ENCODE measurements at regions not wholly inside any gene's neighbourhood (a gene's known extent, or its start where the extent isn't known, plus 50 kb on each side); places are given as distances from the start of the nearest gene placed in this dataset.

- DNase-seq (ENCODE audit: low read depth in 4 of 4, low spot score in 2 of 4): no peak
Measured at GRCh38 chr5:27734838-27735237, 696.5 kb upstream of the CDH9 start.

DNA sequence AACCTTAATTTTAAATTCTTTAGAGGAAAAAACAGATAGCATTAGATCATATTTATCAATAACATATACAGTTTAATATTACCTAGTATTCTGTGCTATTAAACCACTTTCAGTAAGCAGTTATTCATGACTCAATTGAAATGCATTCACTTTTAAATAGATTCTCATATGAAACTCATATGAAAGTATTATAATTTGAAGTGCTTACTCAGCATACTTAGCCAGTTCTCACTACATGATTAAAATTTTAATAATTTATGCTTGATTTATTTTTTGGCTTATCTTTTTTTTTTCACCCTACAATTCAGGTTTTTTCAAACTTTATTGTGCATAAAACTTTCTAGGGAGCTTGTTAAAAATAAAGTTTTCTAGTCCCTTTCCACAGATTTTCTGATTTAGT is 694.9 kb upstream of the CDH9 start:
- no peak for DNase-seq (ENCODE audit: low read depth in 4 of 4, low spot score in 2 of 4)

- DNase-seq (ENCODE audit: low read depth in 4 of 4, low spot score in 2 of 4): no peak
Measured at GRCh38 chr5:27727254-27727653, 688.9 kb upstream of the CDH9 start.

DNA sequence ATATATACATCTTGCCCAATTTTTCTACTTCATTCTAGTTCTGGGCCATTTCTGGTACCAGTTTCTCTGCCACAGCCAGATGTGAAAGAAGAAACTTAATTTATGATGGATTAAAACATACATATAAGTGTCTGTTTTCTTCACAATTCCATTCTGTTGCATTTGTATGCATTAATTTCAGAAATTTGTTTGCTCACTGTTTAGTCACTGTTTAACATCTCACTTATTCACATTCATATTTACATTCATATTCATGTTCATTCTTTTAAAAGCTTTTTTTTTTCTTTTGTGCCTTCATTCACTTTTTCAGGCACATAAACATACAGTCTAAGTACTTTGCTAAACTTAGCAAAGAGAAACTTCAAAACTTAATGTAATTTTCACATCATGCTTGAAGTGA is 684.0 kb upstream of the CDH9 start:
- DNase-seq (ENCODE audit: low read depth in 4 of 4, low spot score in 2 of 4): no peak

DNA sequence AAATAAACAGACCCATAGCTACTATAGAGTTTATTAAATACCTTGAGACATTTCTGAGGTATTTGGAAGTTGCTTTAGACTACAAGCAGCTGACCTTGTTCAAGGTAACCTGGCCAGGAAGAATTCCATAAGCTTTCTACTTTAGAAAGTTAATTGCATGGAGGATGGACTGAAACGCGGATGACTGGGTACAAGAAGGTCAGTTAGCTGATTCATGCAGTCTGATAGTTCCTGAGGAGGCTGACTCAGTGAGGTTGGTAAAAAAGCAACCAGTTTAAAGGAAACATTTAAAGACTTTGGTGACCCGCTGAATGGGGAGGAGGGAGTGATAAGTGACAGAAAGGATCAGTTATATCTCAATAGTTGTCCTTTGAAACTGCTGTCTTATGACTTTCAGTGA is 670.1 kb upstream of the CDH9 start:
- no peak for DNase-seq (ENCODE audit: low read depth in 4 of 4, low spot score in 2 of 4)

DNA sequence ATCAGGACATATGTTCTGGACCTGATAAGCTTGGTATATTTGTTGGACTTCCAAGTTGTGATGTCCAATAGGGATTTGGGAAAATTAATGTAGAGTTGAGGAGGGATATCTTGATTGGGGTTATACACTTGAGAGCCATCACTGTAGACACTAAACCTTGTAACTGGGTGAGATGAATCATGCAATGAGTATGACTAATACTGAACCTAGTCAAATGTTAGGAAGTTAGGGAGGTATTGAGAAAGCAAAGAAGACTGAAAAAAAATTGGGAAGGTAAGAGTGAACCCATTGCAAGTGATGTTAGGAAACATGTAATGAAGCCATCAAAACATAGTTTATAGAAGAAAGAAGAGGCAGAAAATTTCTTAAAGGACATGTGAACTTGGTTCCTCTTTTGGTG is 668.4 kb upstream of the CDH9 start:
- no peak for DNase-seq (ENCODE audit: low read depth in 4 of 4, low spot score in 2 of 4)

DNA sequence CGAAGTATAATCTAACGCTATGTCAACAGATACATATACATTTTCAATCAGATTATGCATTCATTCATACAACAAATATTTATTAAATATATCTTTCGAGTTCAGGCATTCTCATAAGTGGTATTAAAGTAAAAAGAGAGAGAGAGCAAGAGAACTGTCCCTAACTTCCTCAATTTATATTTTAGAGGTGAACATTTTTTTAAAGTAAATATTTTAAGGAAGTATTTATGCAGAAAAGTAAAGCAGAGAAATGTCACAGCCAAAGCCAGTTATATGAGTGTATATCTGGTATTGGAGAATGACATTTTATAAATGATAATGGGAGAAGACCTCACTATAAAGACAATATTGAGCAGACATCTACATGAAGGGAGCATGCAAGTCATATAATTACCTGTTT is 667.3 kb upstream of the CDH9 start:
- no peak for DNase-seq (ENCODE audit: low read depth in 4 of 4, low spot score in 2 of 4)

- DNase-seq (ENCODE audit: low read depth in 4 of 4, low spot score in 2 of 4): no peak
Measured at GRCh38 chr5:27701931-27702903, 663.8 kb upstream of the CDH9 start.

DNA sequence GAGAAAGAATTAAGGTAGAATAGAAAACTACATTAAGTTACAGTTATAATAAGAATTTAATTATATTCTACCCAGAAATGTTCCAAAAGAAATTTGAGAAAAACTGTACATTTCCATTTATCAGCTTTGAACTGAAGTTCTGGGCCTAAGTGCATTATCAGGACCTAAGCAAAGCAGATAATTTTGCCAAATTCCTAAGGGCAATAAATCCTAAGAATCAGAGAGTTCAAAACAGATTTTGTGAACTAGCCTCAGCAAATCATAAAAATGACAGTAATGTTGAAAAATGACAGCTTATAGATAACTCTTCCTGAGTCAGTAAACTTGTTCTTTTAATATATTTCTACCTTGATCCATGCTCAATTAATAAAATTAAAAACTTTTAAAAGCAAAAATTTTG is 662.1 kb upstream of the CDH9 start:
- no peak for DNase-seq (ENCODE audit: low read depth in 4 of 4, low spot score in 2 of 4)

- no peak for DNase-seq (ENCODE audit: low read depth in 4 of 4, low spot score in 2 of 4)
Measured at GRCh38 chr5:27682600-27682999, 644.2 kb upstream of the CDH9 start.

GRCh38 chr5:27652505-27652904 is 614.1 kb upstream of the CDH9 start:
- no peak for DNase-seq (ENCODE audit: low read depth in 4 of 4, low spot score in 2 of 4)

DNA sequence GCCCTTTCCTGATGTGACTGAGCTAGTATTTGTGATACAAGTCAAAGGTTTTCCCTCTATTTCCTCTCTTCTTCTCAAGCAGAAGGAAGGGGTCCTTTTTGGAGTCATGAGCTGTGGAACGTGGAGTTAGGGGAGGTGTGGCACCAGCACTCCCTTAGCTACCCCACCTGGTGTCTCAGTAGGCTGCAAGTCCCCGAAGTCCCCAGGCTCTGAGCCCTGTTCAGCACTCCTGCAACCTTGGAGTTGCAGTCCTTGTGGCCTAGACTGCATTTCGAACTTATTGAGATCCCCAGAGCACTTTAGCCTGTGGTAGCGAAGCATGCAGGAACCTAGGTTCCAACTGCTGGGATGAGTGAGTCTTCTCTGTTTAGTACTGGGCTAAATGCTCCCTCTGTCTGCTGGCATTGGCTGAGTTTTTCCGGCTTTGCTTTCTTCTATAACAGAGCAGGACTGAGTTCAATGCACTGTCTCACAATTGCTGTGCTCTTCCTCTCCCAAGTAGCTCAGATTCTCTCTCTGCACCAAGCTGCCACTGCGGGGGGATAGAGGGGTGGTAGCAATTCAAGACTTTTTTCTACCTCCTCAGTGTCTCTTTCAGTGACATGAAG is 600.7 kb upstream of the CDH9 start:
- DNase-seq (ENCODE audit: low read depth in 4 of 4, low spot score in 2 of 4): no peak

- DNase-seq (ENCODE audit: low read depth in 4 of 4, low spot score in 2 of 4): no peak
Measured at GRCh38 chr5:27619982-27620381, 581.6 kb upstream of the CDH9 start.

- no peak for DNase-seq (ENCODE audit: low read depth in 4 of 4, low spot score in 2 of 4)
Measured at GRCh38 chr5:27612161-27612560, 573.8 kb upstream of the CDH9 start.

DNA sequence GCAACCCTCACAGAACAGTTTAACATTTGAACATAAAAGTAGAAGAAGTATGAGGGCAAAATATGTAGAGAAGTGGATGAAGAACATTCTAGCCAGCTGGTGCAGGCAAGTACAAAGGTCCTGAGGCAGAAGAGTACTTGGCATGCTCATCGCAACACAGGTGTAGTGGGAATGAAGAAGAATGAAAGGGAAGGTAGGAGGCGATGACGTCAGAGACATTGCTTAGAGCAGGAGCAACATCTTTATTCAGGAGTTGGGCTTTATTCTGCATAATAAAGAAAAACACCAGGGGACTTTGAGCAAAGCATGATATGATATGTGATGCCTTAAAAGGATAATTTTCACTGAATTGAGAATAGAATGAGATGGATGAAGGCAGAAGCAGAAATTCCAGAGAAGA is 570.6 kb upstream of the CDH9 start:
- no peak for DNase-seq (ENCODE audit: low read depth in 4 of 4, low spot score in 2 of 4)

- no peak for DNase-seq (ENCODE audit: low read depth in 4 of 4, low spot score in 2 of 4)
Measured at GRCh38 chr5:27598576-27598975, 560.2 kb upstream of the CDH9 start.

DNA sequence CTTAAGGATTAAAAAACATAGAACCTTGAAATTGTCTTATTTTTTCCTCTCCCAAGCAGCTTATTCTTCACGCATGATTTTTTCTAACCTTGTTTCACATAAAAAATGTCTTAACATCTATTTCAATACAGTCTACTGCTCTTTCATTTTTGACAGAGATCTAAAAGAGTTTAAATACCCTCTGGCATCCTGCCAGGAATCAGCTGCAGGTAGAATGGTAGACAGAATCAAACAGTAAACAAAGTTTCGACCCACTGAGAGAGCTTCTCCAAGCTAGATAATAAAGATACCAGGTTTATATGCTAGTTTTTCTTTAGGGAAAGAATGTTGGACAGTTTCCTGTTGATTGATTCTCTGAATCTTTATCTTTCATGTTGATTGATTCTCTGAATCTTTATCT is 555.8 kb upstream of the CDH9 start:
- no peak for DNase-seq (ENCODE audit: low read depth in 4 of 4, low spot score in 2 of 4)

- DNase-seq (ENCODE audit: low read depth in 4 of 4, low spot score in 2 of 4): peak in 1 of 4 donors; percentile 6
Measured at GRCh38 chr5:27592231-27592630, 553.8 kb upstream of the CDH9 start.

- no peak for DNase-seq (ENCODE audit: low read depth in 4 of 4, low spot score in 2 of 4)
Measured at GRCh38 chr5:27590503-27590902, 552.1 kb upstream of the CDH9 start.

DNA sequence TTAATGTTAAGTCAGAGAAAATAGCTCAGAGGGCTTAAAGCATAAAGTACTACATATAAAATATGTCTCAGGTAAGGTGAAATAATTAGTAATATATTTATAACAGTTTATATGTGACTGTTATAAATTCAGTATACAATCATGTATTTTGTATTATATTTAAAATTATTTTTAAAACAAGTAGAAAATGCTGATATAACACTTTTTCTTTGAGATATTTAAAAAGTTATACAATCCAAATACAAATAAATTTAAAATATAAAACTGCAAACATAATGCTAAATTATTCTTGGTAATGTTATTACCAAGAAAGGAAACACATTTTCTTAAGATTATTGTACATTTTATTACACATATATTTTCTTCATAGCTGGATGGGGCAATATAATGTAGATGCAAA is 539.9 kb upstream of the CDH9 start:
- no peak for DNase-seq (ENCODE audit: low read depth in 4 of 4, low spot score in 2 of 4)

DNA sequence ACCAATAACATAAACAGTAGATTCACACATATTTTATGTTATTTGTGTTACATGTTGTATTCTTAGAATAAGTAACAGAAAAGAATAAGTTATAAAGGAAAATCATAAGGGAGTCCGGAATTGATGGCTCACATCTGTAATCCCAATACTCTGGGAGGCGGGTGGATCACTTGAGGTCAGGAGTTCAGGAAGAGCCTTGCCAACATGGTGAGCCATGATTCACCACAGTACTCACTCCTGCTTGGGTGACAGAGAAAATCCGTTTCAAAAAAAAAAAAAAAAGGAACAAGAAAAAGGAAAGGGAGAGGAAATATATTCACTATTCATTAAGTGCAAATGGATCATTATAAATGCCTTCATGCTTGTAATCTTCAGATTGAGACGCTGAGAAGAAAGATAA is 533.3 kb upstream of the CDH9 start:
- DNase-seq (ENCODE audit: low read depth in 4 of 4, low spot score in 2 of 4): no peak

DNA sequence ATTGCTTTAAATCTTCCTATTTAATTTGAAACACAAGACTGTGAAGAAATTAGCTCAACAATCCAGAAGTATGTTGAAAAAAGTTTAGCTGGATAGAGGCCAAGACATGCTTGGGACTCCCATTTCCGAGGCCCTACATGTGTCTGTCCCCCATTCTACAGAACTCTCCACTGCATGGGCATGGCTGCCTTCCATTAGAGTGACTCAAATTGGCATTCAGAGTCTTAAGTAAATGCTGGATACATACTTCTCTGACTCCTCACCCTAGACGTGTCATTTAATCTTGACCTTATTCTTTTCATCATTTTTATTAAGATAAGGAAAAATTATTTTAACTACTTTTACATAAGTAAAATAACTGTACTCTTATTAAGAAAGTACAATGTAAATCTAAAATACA is 530.4 kb upstream of the CDH9 start:
- no peak for DNase-seq (ENCODE audit: low read depth in 4 of 4, low spot score in 2 of 4)

Data from left renal cortex interstitium (tissue), 4 donors.